ENCODE measurements at regions not wholly inside any gene's neighbourhood (a gene's known extent, or its start where the extent isn't known, plus 50 kb on each side); places are given as distances from the start of the nearest gene placed in this dataset.

DNA sequence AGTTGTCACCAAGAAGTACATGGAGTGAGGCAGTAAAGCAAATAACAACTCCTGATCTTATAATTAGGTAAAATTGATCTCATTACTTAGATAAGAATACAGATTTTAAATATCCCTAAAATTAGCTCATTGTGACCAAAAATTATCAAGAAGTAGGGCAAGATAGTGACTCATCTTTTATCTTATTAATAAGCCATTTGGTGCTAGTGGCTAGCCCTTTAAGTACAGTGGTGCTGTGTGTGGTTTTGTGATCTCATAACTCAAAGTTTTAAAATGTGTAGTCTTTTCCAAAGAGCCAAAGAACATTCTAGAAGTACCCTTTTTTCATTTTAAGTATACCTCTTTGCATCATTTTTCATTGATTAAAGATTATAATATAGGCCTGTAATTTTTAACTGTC is 569.4 kb upstream of the SETBP1 start:
- Mint-ChIP-seq H3K36me3 (ENCODE audit: low read depth) (no peaks in the 10 kb centered on the region), H3K9me3 (no peaks in the 10 kb centered on the region), H3K27me3 (peaks cover 17% of the 10 kb centered on the region), H3K4me3 (no peak overlapping the region), H3K4me1 (no peaks in the 10 kb centered on the region), H3K27ac (no peak overlapping the region)
- ATAC-seq (ENCODE audit: low read depth), result no peak
- ChIA-PET CTCF (no interaction called here), POLR2A (no interaction called here)
- DNase-seq, result no peak
- intact Hi-C loops (cut with micrococcal nuclease), result no loop called here
- TF ChIP-seq, protein P1, sequence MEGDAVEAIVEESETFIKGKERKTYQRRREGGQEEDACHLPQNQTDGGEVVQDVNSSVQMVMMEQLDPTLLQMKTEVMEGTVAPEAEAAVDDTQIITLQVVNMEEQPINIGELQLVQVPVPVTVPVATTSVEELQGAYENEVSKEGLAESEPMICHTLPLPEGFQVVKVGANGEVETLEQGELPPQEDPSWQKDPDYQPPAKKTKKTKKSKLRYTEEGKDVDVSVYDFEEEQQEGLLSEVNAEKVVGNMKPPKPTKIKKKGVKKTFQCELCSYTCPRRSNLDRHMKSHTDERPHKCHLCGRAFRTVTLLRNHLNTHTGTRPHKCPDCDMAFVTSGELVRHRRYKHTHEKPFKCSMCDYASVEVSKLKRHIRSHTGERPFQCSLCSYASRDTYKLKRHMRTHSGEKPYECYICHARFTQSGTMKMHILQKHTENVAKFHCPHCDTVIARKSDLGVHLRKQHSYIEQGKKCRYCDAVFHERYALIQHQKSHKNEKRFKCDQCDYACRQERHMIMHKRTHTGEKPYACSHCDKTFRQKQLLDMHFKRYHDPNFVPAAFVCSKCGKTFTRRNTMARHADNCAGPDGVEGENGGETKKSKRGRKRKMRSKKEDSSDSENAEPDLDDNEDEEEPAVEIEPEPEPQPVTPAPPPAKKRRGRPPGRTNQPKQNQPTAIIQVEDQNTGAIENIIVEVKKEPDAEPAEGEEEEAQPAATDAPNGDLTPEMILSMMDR (IDR thresholded peaks at IDR 0.05), result no peak

- intact Hi-C loops (cut with micrococcal nuclease), result no loop called here
- TF ChIP-seq, protein P1 (IDR thresholded peaks at IDR 0.05), result no peak
- H3K4me1 Mint-ChIP-seq, result no peaks in the 10 kb centered on the region
- H3K27ac Mint-ChIP-seq, result no peak overlapping the region
- DNase-seq, result no peak
- ATAC-seq (ENCODE audit: low read depth), result no peak
- peaks cover 17% of the 10 kb centered on the region for H3K27me3 Mint-ChIP-seq
- H3K9me3 Mint-ChIP-seq, result no peaks in the 10 kb centered on the region
- H3K36me3 Mint-ChIP-seq (ENCODE audit: low read depth), result no peaks in the 10 kb centered on the region
- H3K4me3 Mint-ChIP-seq, result no peak overlapping the region
- ChIA-PET POLR2A (no interaction called here), CTCF (no interaction called here)
Measured at GRCh38 chr18:44117821-44118220, 562.9 kb upstream of the SETBP1 start.

GRCh38 chr18:44119607-44120006 is 561.1 kb upstream of the SETBP1 start:
- intact Hi-C loops (cut with micrococcal nuclease), result no loop called here
- ChIA-PET POLR2A (no interaction called here), CTCF (no interaction called here)
- Mint-ChIP-seq H3K27me3 (peaks cover 8% of the 10 kb centered on the region), H3K4me3 (no peak overlapping the region), H3K27ac (no peak overlapping the region), H3K4me1 (no peaks in the 10 kb centered on the region), H3K9me3 (no peaks in the 10 kb centered on the region), H3K36me3 (ENCODE audit: low read depth) (no peaks in the 10 kb centered on the region)
- TF ChIP-seq, protein P1 (IDR thresholded peaks at IDR 0.05), result no peak
- DNase-seq (no peak), ATAC-seq (ENCODE audit: low read depth) (no peak)

- TF ChIP-seq, protein P1 (IDR thresholded peaks at IDR 0.05), result no peak
- Mint-ChIP-seq H3K4me3 (no peak overlapping the region), H3K4me1 (no peaks in the 10 kb centered on the region), H3K9me3 (no peaks in the 10 kb centered on the region), H3K27ac (no peak overlapping the region), H3K36me3 (ENCODE audit: low read depth) (no peaks in the 10 kb centered on the region), H3K27me3 (peaks cover 2% of the 10 kb centered on the region)
- ATAC-seq (ENCODE audit: low read depth), result no peak
- intact Hi-C loops (cut with micrococcal nuclease), result no loop called here
- POLR2A ChIA-PET, result no interaction called here
- no peak for DNase-seq
- CTCF ChIA-PET, result no interaction called here
Measured at GRCh38 chr18:44123743-44124142, 556.9 kb upstream of the SETBP1 start.

DNA sequence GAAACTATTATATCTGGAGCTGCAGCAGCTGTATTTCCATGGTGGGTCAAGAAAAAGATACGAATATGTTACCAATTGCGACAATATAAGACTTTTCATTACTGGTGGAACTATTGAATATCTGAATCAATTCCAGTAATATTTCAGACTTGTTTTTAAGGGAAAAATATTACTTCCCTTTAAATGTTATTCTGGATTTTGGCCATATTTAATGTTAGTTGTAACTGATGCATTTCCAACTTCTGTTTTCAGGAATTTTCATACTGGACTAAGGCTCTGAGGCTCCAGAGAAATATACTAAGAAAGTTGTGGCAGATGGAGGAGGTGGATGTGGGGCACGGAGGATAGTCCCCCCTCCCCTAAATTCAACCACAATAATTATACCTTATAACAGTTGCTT is 555.2 kb upstream of the SETBP1 start:
- peaks cover 3% of the 10 kb centered on the region for H3K27me3 Mint-ChIP-seq
- intact Hi-C loops (cut with micrococcal nuclease), result no loop called here
- ATAC-seq (ENCODE audit: low read depth), result no peak
- ChIA-PET CTCF (no interaction called here), POLR2A (no interaction called here)
- H3K4me3 Mint-ChIP-seq, result no peak overlapping the region
- TF ChIP-seq, protein P1 (IDR thresholded peaks at IDR 0.05), result no peak
- no peak overlapping the region for H3K27ac Mint-ChIP-seq
- H3K9me3 Mint-ChIP-seq, result no peaks in the 10 kb centered on the region
- no peak for DNase-seq
- peaks cover 2% of the 10 kb centered on the region for H3K4me1 Mint-ChIP-seq
- H3K36me3 Mint-ChIP-seq (ENCODE audit: low read depth), result no peaks in the 10 kb centered on the region

Measured in activated B cell treated with CpG ODN at 0.5 μM for 24 hours (primary cell).